Peyer's patch (tissue), 4 donors: ENCODE measurements at regions not wholly inside any gene's neighbourhood (a gene's known extent, or its start where the extent isn't known, plus 50 kb on each side); places are given as distances from the start of the nearest gene placed in this dataset.
"Not testable (repeated sequence)": the region's sequence is repeated elsewhere in the genome, so short reads cannot be mapped to it uniquely, and the experiment has no call there.

Experiments
- CTCF ChIP-seq, 6 experiments: fragments of 450-650 bp in 4 of 6; fragments of 200-600 bp in 2 of 6; sonication (generic) in 1 of 6; IDR thresholded peaks; one replicate each; pipeline ENCODE4 v1.5.1; 2017 to 2019; ENCODE audit warnings: antibody characterized with exemption in 6 of 6, mild to moderate bottlenecking in 3 of 6, moderate library complexity in 1 of 6
- POLR2A ChIP-seq, 2 donors: fragments of 450-650 bp; IDR thresholded peaks; one replicate each; pipeline ENCODE4 v1.5.1; 2017; ENCODE audit warnings: antibody characterized with exemption in 2 of 2, mild to moderate bottlenecking in 2 of 2, moderate library complexity in 2 of 2

- not testable (repeated sequence) for TF ChIP-seq CTCF, POLR2A (IDR thresholded peaks at IDR 0.05)
Measured at GRCh38 chr2:185585165-185585564, 153.4 kb upstream of the FSIP2 start.
